Fibroblast of skin of back (primary cell): ENCODE measurements at regions not wholly inside any gene's neighbourhood (a gene's known extent, or its start where the extent isn't known, plus 50 kb on each side); places are given as distances from the start of the nearest gene placed in this dataset.

Source experiments
- DNase-seq: peaks from one replicate; pipeline ENCODE4 v3.0.0-alpha.2; 2013

DNA sequence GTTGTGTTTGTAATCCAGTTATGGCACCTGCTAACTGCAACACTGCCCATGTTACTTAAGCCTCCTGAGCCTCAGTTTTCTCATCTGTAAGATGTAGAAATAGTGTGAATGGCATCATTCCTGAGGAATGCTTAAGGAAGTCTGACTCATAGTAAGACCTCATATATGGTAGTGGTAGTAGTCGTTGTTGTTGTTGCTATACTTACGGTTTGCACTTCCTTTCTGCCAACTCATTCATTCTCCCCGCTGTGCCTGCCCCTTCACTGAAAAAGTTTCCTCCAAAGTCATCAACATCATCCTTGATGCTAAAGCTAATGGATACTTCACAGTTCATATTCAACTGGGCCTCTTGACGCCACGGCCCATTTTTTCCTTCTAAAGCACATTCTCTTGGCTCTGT lies 54.2 kb upstream of the SPANXN3 start:
- DNase-seq: peak; percentile 0

DNA sequence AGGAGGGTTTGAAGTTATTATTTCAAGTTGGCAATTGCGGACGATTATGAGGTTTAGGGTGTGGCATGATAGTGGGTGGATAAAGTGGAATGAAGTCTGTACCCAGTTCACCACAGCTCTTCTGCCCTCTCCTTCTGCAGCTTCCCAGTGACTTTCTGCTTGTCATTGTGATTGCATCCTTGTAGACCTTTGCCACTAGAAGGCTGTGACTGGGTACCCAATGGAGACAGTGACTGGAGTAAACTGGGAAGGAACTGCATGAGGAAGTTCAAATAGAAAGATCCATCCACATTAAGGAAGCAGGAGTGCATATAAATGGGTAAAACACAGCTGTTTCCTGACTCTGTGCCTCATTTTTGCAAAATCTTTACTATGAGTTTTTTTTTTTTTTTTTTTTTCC lies 53.5 kb upstream of the SPANXN3 start:
- no peak for DNase-seq

DNA sequence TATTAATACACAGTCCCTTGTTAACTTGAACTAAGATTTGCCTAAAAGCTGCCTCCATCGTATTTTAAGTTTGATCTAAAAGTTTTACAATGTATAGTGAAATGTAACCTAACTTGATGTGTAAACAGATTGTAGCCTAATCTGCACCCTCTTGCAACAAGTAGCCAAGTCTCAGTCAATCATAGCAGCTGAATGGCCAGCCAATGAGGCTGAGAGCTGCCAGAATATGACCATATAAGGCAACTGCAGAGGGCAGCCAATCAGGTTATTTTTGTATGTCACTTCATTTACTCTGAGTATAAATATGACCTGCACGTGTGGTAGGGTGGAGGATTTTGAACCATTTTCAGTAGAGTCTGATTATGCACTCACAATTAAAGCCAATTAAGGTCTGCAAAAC lies 51.2 kb upstream of the SPANXN3 start:
- DNase-seq: no peak
